ENCODE measurements at regions not wholly inside any gene's neighbourhood (a gene's known extent, or its start where the extent isn't known, plus 50 kb on each side); places are given as distances from the start of the nearest gene placed in this dataset.

- no peak for TF ChIP-seq USF2 (IDR thresholded peaks at IDR 0.05; ENCODE audit: borderline replicate concordance, low read depth, low read length)
- no peak for TF ChIP-seq FOSL2 (IDR thresholded peaks at IDR 0.05; ENCODE audit: borderline replicate concordance, low read depth)
- TF ChIP-seq TEAD4 (IDR thresholded peaks at IDR 0.05; ENCODE audit: borderline replicate concordance, insufficient read depth): no peak
- TF ChIP-seq EZH2phosphoT487 (IDR thresholded peaks at IDR 0.05; ENCODE audit: borderline replicate concordance, low read depth): no peak
- no peak for TF ChIP-seq MXI1 (IDR thresholded peaks at IDR 0.05; ENCODE audit: low read depth, low read length)
- TF ChIP-seq YY1 (IDR thresholded peaks at IDR 0.05; ENCODE audit: low read depth): no peak
- no peak for TF ChIP-seq RAD21 (IDR thresholded peaks at IDR 0.05; ENCODE audit: low read length)
- TF ChIP-seq MAX (IDR thresholded peaks at IDR 0.05; ENCODE audit: low read depth): no peak
- TF ChIP-seq TAF1 (IDR thresholded peaks at IDR 0.05; ENCODE audit: borderline replicate concordance, low read depth, low read length): no peak
- TF ChIP-seq RFX5 (IDR thresholded peaks at IDR 0.05; ENCODE audit: low read length): no peak
Measured at GRCh38 chr1:201778279-201779065, 50.5 kb upstream of the IPO9 start (continued).

Small RNA genes lying in the stretch of these regions (small RNA-seq; reads per million reads assigned to genes)
- 0 to 2.1 (median 0) reads per million in 7 experiments for gene MIR5191
- gene RNU6-501P: 0 to 36.2 (median 0.10) reads per million in 7 experiments
